ENCODE measurements at regions not wholly inside any gene's neighbourhood (a gene's known extent, or its start where the extent isn't known, plus 50 kb on each side); places are given as distances from the start of the nearest gene placed in this dataset.

- Histone ChIP-seq H3K27ac (no peak overlapping the region), H3K36me3 (no peaks in the 10 kb centered on the region), H3K27me3 (no peaks in the 10 kb centered on the region), H3K4me1 (no peaks in the 10 kb centered on the region), H3K9me3 (no peaks in the 10 kb centered on the region), H3K4me3 (no peak overlapping the region)
- DNase-seq (ENCODE audit: low spot score in 2 of 2): no peak
- WGBS: 66% methylated on average over 1 of the region's 1 CpG
- TF ChIP-seq POLR2AphosphoS5 (IDR thresholded peaks at IDR 0.05) (no peak), EP300 (IDR thresholded peaks at IDR 0.05) (no peak), POLR2A (IDR thresholded peaks at IDR 0.05) (no peak)
- TF ChIP-seq, protein P1, sequence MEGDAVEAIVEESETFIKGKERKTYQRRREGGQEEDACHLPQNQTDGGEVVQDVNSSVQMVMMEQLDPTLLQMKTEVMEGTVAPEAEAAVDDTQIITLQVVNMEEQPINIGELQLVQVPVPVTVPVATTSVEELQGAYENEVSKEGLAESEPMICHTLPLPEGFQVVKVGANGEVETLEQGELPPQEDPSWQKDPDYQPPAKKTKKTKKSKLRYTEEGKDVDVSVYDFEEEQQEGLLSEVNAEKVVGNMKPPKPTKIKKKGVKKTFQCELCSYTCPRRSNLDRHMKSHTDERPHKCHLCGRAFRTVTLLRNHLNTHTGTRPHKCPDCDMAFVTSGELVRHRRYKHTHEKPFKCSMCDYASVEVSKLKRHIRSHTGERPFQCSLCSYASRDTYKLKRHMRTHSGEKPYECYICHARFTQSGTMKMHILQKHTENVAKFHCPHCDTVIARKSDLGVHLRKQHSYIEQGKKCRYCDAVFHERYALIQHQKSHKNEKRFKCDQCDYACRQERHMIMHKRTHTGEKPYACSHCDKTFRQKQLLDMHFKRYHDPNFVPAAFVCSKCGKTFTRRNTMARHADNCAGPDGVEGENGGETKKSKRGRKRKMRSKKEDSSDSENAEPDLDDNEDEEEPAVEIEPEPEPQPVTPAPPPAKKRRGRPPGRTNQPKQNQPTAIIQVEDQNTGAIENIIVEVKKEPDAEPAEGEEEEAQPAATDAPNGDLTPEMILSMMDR (IDR thresholded peaks at IDR 0.05): no peak
Measured at GRCh38 chr17:33438578-33438977, 145.5 kb upstream of the ASIC2 start.

DNA sequence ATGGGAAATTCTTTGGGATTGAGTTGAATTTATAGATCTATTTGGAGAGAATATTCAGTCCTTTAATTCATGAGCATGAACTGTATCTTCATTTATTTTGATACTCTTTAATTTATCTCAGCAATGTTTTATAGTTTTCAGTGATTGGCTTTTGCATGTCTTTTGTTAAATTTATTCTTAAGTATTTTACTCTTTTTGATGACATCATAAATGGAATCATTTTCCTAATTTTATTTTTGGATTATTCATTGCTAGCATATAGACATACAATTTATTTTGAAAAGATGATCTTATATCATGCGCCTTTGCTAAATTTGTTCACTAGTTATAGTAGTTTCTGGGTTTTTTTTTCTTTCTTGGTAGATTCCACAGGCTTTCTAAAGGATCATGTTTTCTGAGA lies 149.2 kb upstream of the ASIC2 start:
- Histone ChIP-seq H3K27ac (no peak overlapping the region), H3K36me3 (no peaks in the 10 kb centered on the region), H3K4me3 (no peak overlapping the region), H3K27me3 (peaks cover 5% of the 10 kb centered on the region), H3K9me3 (no peaks in the 10 kb centered on the region), H3K4me1 (no peaks in the 10 kb centered on the region)
- TF ChIP-seq, protein P1 (IDR thresholded peaks at IDR 0.05): no peak
- TF ChIP-seq POLR2A (IDR thresholded peaks at IDR 0.05) (no peak), EP300 (IDR thresholded peaks at IDR 0.05) (no peak), POLR2AphosphoS5 (IDR thresholded peaks at IDR 0.05) (no peak)
- WGBS: 100% methylated on average over 1 of the region's 1 CpG
- DNase-seq (ENCODE audit: low spot score in 2 of 2): no peak

DNA sequence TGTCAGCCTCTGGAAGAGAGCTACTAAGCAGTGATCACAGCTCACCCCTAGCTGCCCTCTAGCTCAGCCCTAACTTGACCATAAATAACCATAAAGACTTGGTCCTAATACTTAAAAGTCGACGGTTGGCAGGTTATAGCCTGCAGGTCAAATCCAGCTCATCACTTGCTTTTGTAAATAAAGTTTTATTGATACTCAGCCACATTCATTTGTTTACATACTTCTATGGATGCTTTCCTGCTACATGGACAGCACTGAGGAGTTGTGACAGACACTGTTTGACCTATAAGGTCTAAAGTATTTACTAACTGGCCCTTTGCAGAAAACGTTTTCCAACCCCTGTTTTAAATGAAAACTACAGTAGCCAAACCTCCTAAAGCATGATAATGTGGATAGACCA lies 151.6 kb upstream of the ASIC2 start:
- H3K36me3 ChIP-seq: no peaks in the 10 kb centered on the region
- 38% methylated on average over 3 of the region's 3 CpGs for WGBS
- no peak overlapping the region for H3K4me3 ChIP-seq
- H3K27ac ChIP-seq: no peak overlapping the region
- TF ChIP-seq POLR2AphosphoS5 (IDR thresholded peaks at IDR 0.05) (no peak), EP300 (IDR thresholded peaks at IDR 0.05) (no peak), POLR2A (IDR thresholded peaks at IDR 0.05) (no peak)
- TF ChIP-seq, protein P1 (IDR thresholded peaks at IDR 0.05): no peak
- peaks cover 5% of the 10 kb centered on the region for H3K27me3 ChIP-seq
- H3K4me1 ChIP-seq: no peaks in the 10 kb centered on the region
- H3K9me3 ChIP-seq: peaks cover 4% of the 10 kb centered on the region
- no peak for DNase-seq (ENCODE audit: low spot score in 2 of 2)

GRCh38 chr17:33447090-33447489 lies 154.0 kb upstream of the ASIC2 start:
- Histone ChIP-seq H3K4me3 (no peak overlapping the region), H3K9me3 (peaks cover 4% of the 10 kb centered on the region), H3K27me3 (peaks cover 5% of the 10 kb centered on the region), H3K27ac (no peak overlapping the region), H3K4me1 (no peaks in the 10 kb centered on the region), H3K36me3 (no peaks in the 10 kb centered on the region)
- 66% methylated on average over 5 of the region's 5 CpGs for WGBS
- no peak for TF ChIP-seq POLR2A (IDR thresholded peaks at IDR 0.05)
- no peak for TF ChIP-seq EP300 (IDR thresholded peaks at IDR 0.05)
- TF ChIP-seq, protein P1 (IDR thresholded peaks at IDR 0.05): no peak
- TF ChIP-seq POLR2AphosphoS5 (IDR thresholded peaks at IDR 0.05): no peak
- no peak for DNase-seq (ENCODE audit: low spot score in 2 of 2)

DNA sequence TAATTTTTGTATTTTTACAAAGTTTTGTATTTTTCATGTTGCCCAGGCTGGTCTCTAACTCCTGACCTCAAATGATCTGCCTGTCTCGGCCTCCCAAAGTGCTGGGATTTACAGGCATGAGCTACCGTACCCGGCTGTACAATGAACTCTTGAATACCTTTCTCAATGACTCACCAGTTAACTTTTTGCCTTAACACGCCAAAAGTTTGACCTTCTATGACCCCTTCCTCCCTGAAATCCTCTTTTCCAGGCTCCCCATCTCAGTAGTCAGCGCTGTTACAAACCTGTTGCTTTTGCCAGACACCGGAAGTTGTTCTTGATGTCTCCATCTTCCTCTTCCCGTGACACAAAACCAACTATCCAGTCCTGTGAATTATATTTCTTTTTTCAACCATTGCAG lies 158.1 kb upstream of the ASIC2 start:
- Histone ChIP-seq H3K4me3 (no peak overlapping the region), H3K36me3 (no peaks in the 10 kb centered on the region), H3K27me3 (peaks cover 11% of the 10 kb centered on the region), H3K9me3 (peaks cover 4% of the 10 kb centered on the region), H3K27ac (no peak overlapping the region), H3K4me1 (no peaks in the 10 kb centered on the region)
- TF ChIP-seq EP300 (IDR thresholded peaks at IDR 0.05) (no peak), POLR2A (IDR thresholded peaks at IDR 0.05) (no peak), POLR2AphosphoS5 (IDR thresholded peaks at IDR 0.05) (no peak)
- TF ChIP-seq, protein P1 (IDR thresholded peaks at IDR 0.05): no peak
- 66% methylated on average over 7 of the region's 7 CpGs for WGBS
- no peak for DNase-seq (ENCODE audit: low spot score in 2 of 2)
